ENCODE measurements at regions not wholly inside any gene's neighbourhood (a gene's known extent, or its start where the extent isn't known, plus 50 kb on each side); places are given as distances from the start of the nearest gene placed in this dataset.

GRCh38 chr4:104901438-104901837 is 245.2 kb upstream of the TET2 start:
- H3K27ac ChIP-seq (ENCODE audit: low read depth in 1 of 2, low read length in 2 of 2): no peak overlapping the region
- no peaks in the 10 kb centered on the region for H3K27me3 ChIP-seq (ENCODE audit: control insufficient read depth in 1 of 2, insufficient read depth in 2 of 2, low read length in 2 of 2)
- H3K9me3 ChIP-seq (ENCODE audit: control insufficient read depth in 1 of 2, insufficient read depth in 1 of 2, low read length in 2 of 2): no peaks in the 10 kb centered on the region
- no peaks in the 10 kb centered on the region for H3K36me3 ChIP-seq (ENCODE audit: insufficient read depth, low read length)
- TF ChIP-seq, protein P1, sequence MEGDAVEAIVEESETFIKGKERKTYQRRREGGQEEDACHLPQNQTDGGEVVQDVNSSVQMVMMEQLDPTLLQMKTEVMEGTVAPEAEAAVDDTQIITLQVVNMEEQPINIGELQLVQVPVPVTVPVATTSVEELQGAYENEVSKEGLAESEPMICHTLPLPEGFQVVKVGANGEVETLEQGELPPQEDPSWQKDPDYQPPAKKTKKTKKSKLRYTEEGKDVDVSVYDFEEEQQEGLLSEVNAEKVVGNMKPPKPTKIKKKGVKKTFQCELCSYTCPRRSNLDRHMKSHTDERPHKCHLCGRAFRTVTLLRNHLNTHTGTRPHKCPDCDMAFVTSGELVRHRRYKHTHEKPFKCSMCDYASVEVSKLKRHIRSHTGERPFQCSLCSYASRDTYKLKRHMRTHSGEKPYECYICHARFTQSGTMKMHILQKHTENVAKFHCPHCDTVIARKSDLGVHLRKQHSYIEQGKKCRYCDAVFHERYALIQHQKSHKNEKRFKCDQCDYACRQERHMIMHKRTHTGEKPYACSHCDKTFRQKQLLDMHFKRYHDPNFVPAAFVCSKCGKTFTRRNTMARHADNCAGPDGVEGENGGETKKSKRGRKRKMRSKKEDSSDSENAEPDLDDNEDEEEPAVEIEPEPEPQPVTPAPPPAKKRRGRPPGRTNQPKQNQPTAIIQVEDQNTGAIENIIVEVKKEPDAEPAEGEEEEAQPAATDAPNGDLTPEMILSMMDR (IDR thresholded peaks at IDR 0.05): no peak
- Mint-ChIP-seq H3K36me3 (ENCODE audit: low read depth) (no peaks in the 10 kb centered on the region), H3K27ac (no peak overlapping the region), H3K4me3 (no peak overlapping the region), H3K4me1 (ENCODE audit: low read depth) (no peaks in the 10 kb centered on the region), H3K27me3 (no peaks in the 10 kb centered on the region), H3K9me3 (peaks cover 2% of the 10 kb centered on the region)
- POLR2A ChIA-PET: no interaction called here
- ATAC-seq (ENCODE audit: poor library complexity): no peak
- H3K4me1 ChIP-seq (ENCODE audit: insufficient read depth, low read length): no peaks in the 10 kb centered on the region
- H3K4me3 ChIP-seq (ENCODE audit: low read length): no peak overlapping the region
- DNase-seq: no peak
- CTCF ChIA-PET: no interaction called here
- intact Hi-C loops (cut with DNase I, micrococcal nuclease): no loop called here

DNA sequence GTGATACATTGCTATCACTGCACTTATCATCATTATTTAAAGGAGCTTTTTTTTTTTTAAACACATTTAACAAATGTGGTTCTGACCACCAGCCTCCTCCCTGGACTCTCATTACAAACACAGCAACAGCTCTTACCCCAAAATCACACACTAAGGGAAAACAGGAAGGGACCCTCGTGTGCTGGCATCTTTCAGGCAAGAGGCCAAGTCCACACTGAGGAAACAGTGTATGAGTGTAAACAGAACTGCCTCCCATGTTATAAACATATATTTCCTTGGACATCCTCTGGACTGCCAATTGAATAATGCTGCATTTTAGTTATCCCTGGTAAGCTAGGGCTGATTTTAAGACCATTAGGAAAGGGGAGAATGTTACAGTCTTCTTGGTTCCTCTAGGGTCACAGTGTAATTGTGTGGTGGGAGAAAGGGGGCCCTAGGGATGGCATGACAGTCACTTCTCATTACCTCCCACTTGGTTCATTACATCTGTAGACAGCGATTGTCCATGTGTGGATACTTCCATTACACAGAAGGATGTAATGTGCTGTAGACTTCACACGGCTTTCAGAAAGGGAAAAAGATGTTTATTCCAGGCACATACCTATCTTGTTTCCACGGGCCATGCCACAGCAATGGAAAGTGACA is 244.6 kb upstream of the TET2 start:
- Mint-ChIP-seq H3K9me3 (peaks cover 2% of the 10 kb centered on the region), H3K36me3 (ENCODE audit: low read depth) (no peaks in the 10 kb centered on the region), H3K27ac (no peak overlapping the region), H3K4me1 (ENCODE audit: low read depth) (no peaks in the 10 kb centered on the region), H3K4me3 (no peak overlapping the region), H3K27me3 (no peaks in the 10 kb centered on the region)
- Histone ChIP-seq H3K36me3 (ENCODE audit: insufficient read depth, low read length) (no peaks in the 10 kb centered on the region), H3K4me1 (ENCODE audit: insufficient read depth, low read length) (no peaks in the 10 kb centered on the region), H3K27me3 (ENCODE audit: control insufficient read depth in 1 of 2, insufficient read depth in 2 of 2, low read length in 2 of 2) (no peaks in the 10 kb centered on the region), H3K27ac (ENCODE audit: low read depth in 1 of 2, low read length in 2 of 2) (no peak overlapping the region), H3K4me3 (ENCODE audit: low read length) (no peak overlapping the region), H3K9me3 (ENCODE audit: control insufficient read depth in 1 of 2, insufficient read depth in 1 of 2, low read length in 2 of 2) (no peaks in the 10 kb centered on the region)
- ChIA-PET POLR2A (no interaction called here), CTCF (no interaction called here)
- no peak for DNase-seq
- intact Hi-C loops (cut with DNase I, micrococcal nuclease): no loop called here
- TF ChIP-seq, protein P1 (IDR thresholded peaks at IDR 0.05): no peak
- no peak for ATAC-seq (ENCODE audit: poor library complexity)

GRCh38 chr4:104905065-104905464 is 241.6 kb upstream of the TET2 start:
- DNase-seq: no peak
- Mint-ChIP-seq H3K36me3 (ENCODE audit: low read depth) (no peaks in the 10 kb centered on the region), H3K27ac (no peak overlapping the region), H3K4me3 (no peak overlapping the region), H3K27me3 (peaks cover 5% of the 10 kb centered on the region), H3K4me1 (ENCODE audit: low read depth) (no peaks in the 10 kb centered on the region), H3K9me3 (no peaks in the 10 kb centered on the region)
- no peak overlapping the region for H3K27ac ChIP-seq (ENCODE audit: low read depth in 1 of 2, low read length in 2 of 2)
- ChIA-PET CTCF (no interaction called here), POLR2A (no interaction called here)
- TF ChIP-seq, protein P1 (IDR thresholded peaks at IDR 0.05): no peak
- no peak overlapping the region for H3K4me3 ChIP-seq (ENCODE audit: low read length)
- H3K27me3 ChIP-seq (ENCODE audit: control insufficient read depth in 1 of 2, insufficient read depth in 2 of 2, low read length in 2 of 2): no peaks in the 10 kb centered on the region
- no peaks in the 10 kb centered on the region for H3K9me3 ChIP-seq (ENCODE audit: control insufficient read depth in 1 of 2, insufficient read depth in 1 of 2, low read length in 2 of 2)
- no peak for ATAC-seq (ENCODE audit: poor library complexity)
- H3K36me3 ChIP-seq (ENCODE audit: insufficient read depth, low read length): no peaks in the 10 kb centered on the region
- intact Hi-C loops (cut with DNase I, micrococcal nuclease): no loop called here
- H3K4me1 ChIP-seq (ENCODE audit: insufficient read depth, low read length): no peaks in the 10 kb centered on the region

Measured in CD4-positive, alpha-beta T cell (primary cell).